Right lobe of liver (tissue), 4 donors: ENCODE measurements at regions not wholly inside any gene's neighbourhood (a gene's known extent, or its start where the extent isn't known, plus 50 kb on each side); places are given as distances from the start of the nearest gene placed in this dataset.

Experiments used
- POLR2A ChIP-seq: fragments of 450-650 bp; IDR thresholded peaks from one replicate; pipeline ENCODE4 v1.6.1; 2017; ENCODE audit warnings: antibody characterized with exemption, mild to moderate bottlenecking
- TF ChIP-seq, protein P1 (sequence below), 4 donors: fragments of 200-600 bp in 3 of 4; fragments of 450-650 bp in 1 of 4; IDR thresholded peaks; one replicate each; pipeline versions ENCODE4 v1.5.1 to v1.8.0; 2016 to 2022; ENCODE audit warnings: antibody characterized with exemption in 4 of 4, mild to moderate bottlenecking in 2 of 4
- donor health status: DM: no; HTN: no; CAD: no.
- donor health status: DM: no; HTN: no; CAD: no.
- donor health status: DM: no; HTN: yes; CAD: no.

- TF ChIP-seq, protein P1, sequence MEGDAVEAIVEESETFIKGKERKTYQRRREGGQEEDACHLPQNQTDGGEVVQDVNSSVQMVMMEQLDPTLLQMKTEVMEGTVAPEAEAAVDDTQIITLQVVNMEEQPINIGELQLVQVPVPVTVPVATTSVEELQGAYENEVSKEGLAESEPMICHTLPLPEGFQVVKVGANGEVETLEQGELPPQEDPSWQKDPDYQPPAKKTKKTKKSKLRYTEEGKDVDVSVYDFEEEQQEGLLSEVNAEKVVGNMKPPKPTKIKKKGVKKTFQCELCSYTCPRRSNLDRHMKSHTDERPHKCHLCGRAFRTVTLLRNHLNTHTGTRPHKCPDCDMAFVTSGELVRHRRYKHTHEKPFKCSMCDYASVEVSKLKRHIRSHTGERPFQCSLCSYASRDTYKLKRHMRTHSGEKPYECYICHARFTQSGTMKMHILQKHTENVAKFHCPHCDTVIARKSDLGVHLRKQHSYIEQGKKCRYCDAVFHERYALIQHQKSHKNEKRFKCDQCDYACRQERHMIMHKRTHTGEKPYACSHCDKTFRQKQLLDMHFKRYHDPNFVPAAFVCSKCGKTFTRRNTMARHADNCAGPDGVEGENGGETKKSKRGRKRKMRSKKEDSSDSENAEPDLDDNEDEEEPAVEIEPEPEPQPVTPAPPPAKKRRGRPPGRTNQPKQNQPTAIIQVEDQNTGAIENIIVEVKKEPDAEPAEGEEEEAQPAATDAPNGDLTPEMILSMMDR (IDR thresholded peaks at IDR 0.05): peak; percentile 49 to 55 (median 50)
- no peak for TF ChIP-seq POLR2A
These were observed 394.5 kb upstream of the ATP2B1 start for GRCh38 chr12:90102957-90103652.
